ENCODE measurements at regions not wholly inside any gene's neighbourhood (a gene's known extent, or its start where the extent isn't known, plus 50 kb on each side); places are given as distances from the start of the nearest gene placed in this dataset.

DNA sequence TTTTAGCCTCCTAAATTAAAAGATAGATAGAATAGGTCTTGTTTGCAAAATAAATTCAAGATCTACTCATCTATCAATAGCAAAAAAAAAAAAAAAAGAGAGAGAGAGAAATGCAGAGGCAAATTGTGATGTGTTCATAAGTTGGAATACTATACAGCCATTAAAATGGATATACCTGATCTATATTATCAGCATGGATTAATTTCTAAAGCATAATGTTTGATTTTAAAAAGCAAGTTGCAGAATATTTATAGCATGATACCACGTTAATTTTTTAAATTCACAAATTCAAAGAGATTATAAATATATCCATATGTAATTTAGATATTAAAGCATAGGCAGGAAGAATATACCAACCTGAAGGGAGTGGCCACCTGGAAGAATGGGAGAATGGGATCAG lies 114.9 kb upstream of the PTPRT start:
- no peak for DNase-seq

DNA sequence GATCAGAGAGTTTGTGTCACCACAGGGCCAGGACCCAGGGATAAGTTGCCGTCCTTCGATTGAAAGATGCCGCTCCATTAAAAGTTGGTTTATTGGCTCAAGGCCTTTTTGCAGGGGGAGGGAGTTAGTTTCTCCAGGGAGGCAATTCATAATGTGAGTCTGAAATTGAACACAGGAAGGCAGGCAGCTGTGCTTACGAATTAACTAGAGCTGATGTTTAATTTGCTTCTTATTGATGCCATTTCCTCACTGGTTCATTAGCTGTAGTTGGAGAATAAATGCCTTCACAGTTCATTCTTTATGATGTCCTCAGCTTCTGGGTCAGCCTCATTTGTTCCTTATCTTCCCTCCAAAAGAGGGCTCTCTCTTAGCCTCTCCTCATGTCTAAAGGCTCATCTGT lies 113.2 kb upstream of the PTPRT start:
- no peak for DNase-seq

DNA sequence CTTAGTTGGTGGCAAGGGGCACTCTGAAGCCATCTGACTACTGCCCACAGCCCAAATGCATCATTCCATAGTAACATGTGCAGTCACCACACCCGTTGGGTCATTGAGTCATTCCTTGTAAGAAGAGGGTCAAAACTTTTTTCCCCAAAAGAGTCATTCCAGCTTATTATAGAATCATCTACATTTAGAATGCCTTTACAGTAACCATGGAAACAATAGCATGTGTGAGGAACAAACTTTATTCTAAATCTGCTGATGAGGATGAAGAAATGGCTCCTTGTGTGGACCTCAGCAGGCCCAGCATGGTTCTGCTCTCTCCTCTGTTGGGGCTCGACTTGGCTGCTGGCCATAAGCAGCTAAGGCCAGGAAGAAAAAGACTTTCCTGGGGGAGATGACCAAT lies 111.2 kb upstream of the PTPRT start:
- DNase-seq: no peak

GRCh38 chr20:43295781-43296180 lies 106.1 kb upstream of the PTPRT start:
- no peak for DNase-seq

- DNase-seq: no peak
These were observed 105.6 kb upstream of the PTPRT start for GRCh38 chr20:43295263-43295662.

DNA sequence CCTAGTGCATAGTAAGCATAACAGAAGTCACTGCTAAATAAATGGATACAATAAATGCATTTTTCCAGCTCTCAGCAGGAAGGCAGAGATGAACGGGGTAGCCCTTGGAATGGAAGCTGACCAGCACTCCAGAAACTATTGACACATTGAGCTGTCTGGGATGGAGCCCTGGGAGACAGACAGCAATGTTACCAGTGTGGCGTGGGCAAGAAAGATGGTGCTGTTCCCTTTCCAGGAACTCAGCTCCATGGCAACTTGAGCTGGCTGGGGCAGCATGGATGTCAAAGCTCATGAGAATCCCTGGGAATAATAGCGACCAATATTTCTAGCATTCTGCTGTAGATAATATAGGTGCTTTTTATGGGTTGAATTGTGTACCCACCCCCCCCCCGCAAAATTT lies 104.3 kb upstream of the PTPRT start:
- no peak for DNase-seq

- DNase-seq: no peak
These were observed 103.5 kb upstream of the PTPRT start for GRCh38 chr20:43293068-43293786.

GRCh38 chr20:43292222-43292621 lies 102.5 kb upstream of the PTPRT start:
- DNase-seq: no peak

- no peak for DNase-seq
These were observed 97.9 kb upstream of the PTPRT start for GRCh38 chr20:43287637-43288036.

DNA sequence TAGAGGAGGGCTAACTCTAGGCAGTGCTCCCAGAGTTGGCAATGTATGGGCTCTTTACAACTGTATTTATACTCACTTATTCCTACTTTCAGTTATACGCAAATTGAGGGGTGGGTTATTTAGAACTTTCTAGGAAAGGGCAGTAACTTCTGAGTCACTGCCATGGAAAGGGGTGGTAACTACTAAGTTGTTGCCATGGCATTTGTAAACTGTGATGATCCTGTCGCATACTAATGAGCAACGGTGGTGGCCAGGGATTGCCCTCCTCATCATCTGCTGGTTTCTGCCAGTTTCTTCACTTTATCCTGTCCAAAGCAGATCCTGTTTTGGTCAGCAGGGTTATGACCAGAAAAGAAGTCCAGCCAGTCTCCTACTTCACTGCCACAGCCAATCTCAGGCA lies 95.5 kb upstream of the PTPRT start:
- no peak for DNase-seq

GRCh38 chr20:43284486-43284885 lies 94.8 kb upstream of the PTPRT start:
- no peak for DNase-seq

- no peak for DNase-seq
These were observed 93.4 kb upstream of the PTPRT start for GRCh38 chr20:43283126-43283525.

- DNase-seq: no peak
These were observed 82.3 kb upstream of the PTPRT start for GRCh38 chr20:43271980-43272379.

DNA sequence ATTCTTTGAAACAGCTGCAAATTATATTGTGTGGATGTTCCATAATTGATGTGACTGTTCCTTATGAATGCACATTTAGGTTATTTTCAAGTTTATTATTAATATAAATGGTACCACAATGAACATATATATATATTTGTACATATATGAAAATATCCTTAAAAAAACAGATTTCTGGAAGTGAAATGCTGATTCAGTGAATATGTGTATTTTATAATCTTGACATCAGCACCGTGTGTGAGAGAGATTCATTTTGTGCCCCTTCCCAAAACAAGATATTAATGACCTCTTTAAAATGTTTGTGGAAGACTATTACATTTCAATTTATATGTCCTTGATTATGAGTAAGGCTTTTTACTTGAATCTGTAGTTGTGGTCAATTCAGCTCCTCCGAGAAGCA lies 75.7 kb upstream of the PTPRT start:
- DNase-seq: no peak

GRCh38 chr20:43263226-43263625 lies 73.5 kb upstream of the PTPRT start:
- DNase-seq: no peak

GRCh38 chr20:43262341-43262740 lies 72.6 kb upstream of the PTPRT start:
- no peak for DNase-seq

DNA sequence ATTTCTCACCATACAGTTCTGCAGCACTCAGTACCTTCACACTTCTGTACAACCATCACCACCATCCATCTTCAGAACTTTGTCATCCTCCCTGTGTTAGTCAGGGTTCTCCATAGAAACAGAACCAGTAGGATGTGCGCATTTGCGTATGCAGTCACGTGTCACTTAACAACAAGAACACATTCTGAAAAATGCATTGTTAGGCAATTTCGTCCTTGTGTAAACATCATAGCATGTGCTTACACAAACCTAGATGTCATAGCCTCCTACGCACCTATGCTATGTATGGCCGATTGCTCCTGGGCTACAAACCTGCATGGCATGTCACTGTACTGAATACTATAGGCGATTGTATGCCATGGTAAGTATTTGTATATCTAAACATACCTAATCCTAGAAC lies 66.2 kb upstream of the PTPRT start:
- no peak for DNase-seq

DNA sequence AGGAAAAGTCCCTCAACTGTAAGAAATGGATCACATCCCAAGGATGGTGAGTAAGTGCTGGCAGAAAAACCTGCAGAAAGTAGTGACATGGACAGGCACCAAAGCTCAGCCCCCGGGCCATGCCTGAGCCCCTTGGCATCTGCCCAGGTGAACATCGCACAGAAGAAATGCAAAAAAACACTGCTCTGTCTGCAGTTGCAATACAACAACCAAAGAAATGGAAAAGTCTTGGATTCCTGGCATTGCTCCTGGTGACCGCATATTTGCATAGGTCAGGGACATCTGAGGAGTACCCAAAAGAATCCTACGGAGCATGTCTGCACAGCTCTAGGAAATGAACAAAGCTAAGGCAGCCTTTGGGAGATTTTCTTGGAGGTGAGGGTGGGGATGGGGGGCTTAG lies 63.1 kb upstream of the PTPRT start:
- no peak for DNase-seq

DNA sequence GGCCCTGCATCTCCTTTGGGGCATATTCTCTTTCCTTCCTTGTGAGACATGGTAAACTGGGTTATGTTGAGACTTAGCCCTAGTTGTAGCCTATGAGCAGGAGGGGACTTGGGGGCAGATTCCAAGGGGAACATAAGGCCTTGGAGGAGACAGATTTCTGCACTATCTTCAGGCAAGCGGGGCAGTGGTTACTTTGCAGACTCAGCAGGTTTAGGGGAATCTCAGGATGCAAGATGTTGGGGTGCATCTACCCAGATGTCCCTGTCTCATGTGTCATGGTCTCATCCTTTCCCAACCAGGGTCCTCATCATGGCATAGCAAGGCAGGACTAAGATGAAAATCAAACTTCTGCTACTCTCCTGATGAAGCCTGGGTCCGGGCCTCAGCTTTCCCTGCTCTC lies 58.6 kb upstream of the PTPRT start:
- DNase-seq: no peak

GRCh38 chr20:43247361-43247760 lies 57.7 kb upstream of the PTPRT start:
- no peak for DNase-seq

- DNase-seq: no peak
These were observed 54.9 kb upstream of the PTPRT start for GRCh38 chr20:43244647-43245046.

GRCh38 chr20:43243672-43244269 lies 54.1 kb upstream of the PTPRT start:
- DNase-seq: no peak

DNA sequence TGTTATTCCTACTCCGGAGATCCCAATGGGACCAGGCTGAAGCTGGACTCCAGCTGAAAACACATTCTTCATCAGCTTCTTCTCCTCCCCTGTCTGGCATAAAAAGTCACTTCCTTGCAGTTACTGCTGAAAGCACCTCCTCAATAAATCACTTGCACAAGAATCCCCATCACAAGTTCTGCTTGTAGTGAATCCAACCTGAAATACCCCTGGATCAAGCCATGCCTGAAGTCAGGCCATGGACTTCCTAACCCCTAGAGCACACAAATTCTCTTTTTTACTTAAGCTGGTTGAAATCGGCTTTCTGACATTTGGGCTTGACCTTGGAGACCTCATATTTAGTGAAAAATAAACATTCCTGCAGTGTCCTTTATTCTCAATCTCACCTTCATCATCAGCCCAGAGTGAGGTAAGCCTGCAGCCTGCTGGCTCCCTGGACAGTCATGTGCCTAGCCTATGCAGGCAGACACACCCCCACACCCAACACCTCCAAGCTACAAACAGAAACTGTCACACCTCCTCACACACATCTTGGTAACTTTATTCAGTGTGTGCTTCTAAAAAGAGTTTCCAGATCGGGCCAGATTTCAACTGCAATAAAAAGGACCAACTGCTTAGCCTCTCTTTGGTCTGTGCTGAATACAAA lies 51.5 kb upstream of the PTPRT start:
- DNase-seq: no peak

All from NCI-H146 (cell line).